Stimulated activated CD8-positive, alpha-beta memory T cell treated with anti-CD3 and anti-CD28 coated beads, Interleukin-4, amount 100 ng/mL, for 48 hours (primary cell): ENCODE measurements at regions not wholly inside any gene's neighbourhood (a gene's known extent, or its start where the extent isn't known, plus 50 kb on each side); places are given as distances from the start of the nearest gene placed in this dataset.

Experiments
- DNase-seq: peaks from one replicate; pipeline ENCODE4 v3.0.0-alpha.2; 2020

DNA sequence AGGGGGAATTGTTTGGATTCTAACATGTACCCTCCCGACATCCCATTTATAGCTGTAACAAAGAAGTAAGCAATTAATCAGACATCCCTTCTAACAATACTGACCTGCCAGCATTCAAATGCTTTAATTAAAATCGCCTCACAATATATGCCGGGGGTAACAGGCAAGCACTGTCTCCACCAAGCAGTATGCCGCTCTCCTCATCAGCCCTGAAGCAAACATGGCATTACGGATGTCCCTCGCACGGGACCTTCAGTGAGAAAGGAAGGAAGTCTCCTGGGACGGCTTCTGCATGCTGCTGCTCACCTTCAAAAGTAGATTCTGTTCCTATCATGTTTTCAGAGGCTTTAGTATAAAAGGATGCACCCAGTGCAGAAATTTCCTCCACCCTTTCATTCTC, 292.7 kb upstream of the POU3F3 start:
- no peak for DNase-seq

DNA sequence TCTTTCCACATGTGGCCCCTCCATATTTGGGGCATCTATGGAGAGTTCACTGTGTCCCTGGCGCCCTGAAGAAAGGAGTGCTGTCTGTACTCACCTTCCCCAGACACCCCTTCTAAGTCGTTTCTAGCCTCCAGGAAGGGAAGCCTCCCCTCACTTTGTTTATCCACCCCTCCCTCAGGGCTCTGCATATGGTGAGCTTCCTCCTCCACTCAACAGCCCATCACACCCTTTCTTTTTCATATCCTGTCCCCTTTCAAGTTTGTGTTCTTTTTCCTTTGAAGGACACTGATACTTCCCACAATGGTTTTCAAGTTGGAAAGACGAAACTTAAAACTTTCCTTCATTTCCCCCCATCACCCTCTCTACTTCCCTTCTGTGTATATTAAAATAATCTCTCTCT, 291.4 kb upstream of the POU3F3 start:
- DNase-seq: no peak

DNA sequence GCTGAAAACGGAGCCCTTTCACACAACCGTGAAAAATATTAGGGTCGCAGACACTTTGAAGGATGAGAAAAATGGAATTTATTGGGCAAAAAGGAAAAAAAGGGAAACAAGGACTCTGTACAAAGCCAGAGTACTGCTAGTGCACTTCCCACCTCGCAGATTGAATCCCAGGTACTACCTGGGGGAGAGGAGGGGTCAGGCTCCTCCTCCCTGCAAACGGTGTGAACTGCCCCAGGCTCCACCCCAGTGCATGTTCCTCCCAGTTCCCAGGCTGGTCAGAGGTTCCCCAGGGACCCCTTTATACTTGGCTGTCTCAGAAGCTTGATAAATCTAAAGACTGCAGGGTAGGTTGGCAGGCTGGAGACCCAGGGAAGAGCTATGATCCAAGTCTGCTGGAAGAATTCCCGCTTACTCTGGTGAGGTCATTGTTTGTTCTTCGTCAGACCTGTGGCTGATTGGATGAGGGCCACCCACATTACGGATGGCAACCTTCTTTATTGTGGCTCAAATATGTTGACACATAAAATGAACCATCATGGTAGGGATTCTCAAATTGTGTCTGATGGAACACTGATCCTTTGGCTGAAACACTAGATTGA, 290.4 kb upstream of the POU3F3 start:
- no peak for DNase-seq

DNA sequence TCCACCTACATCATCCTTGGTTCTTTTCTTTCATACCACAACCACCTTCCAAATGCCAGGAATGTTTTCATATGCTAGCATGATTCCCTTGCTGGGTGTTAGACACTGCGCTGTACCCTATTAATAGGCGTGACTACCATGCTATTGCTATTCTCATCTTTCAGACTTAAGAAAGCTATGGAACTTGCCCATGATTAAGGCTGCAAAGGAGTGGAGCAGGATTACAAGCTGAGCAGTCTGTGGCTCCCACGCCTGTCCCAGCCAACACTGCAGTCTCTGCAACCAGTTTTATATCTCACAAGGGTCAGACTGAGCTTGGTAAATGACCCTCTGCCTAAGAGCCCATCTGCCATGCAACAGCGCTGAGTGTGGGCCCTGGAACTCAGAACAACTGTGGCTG, 285.7 kb upstream of the POU3F3 start:
- no peak for DNase-seq

DNA sequence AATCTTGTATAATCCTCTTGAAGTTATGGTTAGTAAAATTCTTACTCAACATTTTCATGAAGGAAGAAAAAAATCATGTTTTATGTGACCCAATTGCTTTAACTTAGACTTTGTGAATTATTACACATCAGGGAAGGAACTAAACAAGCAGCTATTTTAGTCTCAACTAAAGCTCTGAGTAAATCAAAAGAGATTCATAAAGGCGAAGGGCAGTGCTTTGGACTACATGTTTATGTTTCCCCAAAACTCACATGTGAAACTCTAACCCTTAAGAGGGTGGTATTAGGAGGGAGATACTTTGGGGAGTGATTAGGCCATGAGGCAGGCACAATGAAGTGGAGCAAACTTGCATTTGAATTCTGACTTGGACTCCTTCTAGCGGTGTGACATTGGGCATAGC, 283.7 kb upstream of the POU3F3 start:
- no peak for DNase-seq

DNA sequence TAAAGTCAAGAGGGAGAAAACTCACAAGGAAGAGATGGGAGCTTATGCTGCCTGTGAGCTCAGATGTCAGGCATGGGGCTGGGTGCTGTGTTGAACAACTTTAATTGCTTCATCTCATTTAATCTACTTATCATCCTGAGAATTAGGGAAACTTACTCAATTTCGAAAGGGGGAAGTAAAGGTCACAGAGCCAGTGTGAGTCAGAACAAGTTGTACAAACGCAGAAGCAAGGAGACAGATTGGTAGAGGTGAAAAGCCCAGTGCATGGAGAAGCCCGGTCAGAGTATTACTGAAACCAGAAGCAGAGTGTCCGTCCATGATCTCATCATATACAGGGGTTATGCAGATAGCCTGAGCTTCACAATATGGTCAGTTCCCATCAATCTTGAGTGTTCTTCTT, 281.1 kb upstream of the POU3F3 start:
- no peak for DNase-seq

DNA sequence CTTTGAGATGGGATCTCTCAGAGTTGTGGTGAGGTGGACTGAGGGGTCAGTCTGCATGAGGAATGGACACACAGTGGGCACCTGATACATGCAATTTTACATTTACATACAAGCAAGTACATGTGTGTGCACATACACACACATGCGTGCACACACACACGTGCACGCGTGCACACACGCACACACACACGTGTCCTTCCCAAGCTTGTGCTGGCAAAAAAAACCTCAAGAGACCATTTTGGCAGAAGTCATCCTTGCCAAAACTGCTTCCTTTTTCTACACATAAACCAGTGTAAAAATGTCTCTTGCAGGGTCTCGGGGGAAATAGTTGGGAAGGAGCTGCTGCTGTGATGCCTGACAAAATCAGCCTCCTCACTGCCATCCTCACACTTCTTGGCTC, 279.5 kb upstream of the POU3F3 start:
- no peak for DNase-seq

DNA sequence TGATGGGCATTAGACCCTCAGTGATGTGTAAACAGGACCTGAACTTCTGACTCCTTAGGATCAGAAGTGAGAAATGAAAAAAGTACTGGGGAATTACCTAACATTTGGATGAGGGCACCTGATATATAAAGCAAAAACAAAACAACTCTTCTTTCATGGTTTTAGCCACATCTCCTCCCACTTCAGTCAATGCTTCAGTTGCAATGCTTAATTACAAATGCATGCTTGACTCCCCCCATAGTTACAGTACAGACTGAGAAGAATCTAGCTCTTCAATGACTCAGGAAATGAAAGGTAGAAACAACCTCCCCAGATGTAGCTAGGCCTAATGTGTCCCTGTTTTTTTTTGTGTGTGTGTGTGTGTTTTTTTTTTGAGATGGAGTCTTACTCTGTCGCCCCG, 276.8 kb upstream of the POU3F3 start:
- DNase-seq: no peak

DNA sequence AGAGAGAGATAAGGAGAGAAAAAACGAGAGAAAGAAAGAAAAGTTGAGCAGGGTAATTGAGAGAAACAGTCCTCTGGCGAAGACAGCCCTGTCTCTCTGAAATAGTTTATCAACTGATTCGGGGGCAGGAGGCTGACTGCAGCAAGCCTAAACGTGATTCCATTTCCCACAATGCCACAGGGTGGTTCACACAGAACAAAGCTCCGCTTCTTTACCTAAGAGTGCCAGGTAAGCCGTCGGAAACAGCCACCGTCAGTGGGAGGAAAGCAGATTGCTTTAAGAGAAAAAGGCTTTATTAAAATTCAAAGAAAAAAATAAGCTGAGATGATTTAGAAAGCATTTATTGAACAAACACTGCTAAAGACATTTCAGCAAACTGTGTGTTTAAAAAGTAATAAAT, 271.4 kb upstream of the POU3F3 start:
- no peak for DNase-seq

DNA sequence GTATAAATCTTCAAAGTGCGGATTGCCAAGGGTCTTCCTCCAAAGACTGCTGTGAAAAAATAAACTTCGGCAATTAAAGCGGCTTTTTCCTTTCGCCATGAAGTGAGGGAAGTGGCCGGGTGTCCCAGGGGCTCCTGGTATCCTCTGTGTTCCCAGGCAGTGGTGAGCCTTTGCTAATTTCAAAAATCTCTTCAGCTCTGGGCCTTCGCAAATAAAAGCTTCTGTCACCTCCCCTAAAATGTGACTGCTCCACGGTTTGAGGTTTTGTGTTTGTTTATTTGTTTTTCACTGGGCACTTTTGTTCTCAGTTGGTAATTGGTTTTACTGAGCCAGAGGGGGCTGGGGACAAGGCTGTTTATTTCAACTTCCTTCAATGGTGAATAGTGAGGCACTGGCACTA, 270.1 kb upstream of the POU3F3 start:
- no peak for DNase-seq

DNA sequence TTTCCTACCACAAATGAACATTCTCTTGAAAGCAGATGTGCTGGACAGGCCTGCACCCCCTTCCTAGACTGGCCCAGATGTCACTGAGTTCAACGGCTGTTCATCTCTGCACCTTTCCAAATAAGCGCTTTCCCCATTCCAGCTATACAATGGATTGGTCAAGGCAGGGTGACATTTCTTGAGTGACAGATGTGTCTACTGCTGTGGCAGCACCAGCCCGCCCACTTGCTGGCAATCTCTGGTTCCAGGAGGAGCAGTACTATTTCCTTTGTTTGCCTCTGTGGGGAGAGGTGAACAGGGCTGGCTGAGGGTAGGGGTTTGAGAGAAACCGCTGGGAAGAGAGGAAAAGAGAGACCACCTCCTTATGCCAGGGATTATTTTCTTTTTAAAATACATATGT, 269.5 kb upstream of the POU3F3 start:
- DNase-seq: no peak

DNA sequence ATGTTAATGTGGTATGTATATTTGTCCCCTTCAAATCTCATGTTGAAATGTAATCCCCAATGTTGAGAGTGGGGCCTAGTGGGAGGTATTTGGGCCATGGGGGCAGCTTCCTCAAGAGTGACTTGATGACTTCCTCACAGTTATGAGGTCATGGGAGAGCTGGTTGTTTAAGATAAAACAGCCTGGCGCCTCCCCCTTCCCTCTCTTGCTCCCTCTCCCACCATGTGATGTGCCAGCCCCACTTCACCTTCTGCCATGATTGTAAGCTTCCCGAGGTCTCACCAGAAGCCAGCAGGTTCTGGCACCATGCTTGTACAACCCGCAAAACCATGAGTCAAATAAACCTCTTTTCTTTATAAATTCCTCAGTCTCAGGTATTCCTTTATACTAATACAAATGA, 258.3 kb upstream of the POU3F3 start:
- DNase-seq: no peak

DNA sequence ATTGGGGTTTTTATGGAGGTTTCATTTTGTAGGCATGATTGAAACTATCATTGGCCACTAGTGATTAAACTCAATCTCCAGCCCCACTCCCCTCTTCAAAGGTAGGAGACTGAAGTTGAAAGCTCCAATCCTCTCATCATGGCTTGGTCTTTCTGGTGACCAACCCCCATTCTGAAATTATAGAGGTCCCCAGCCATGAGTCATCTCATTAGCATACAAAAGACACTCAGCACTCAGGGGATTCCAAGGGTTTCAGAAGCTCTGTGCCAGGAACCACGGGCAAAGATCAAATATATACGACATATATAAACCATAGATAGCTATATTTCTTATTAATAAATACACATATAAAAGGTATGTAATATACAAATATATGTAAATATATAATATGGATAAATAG, 256.0 kb upstream of the POU3F3 start:
- DNase-seq: no peak

DNA sequence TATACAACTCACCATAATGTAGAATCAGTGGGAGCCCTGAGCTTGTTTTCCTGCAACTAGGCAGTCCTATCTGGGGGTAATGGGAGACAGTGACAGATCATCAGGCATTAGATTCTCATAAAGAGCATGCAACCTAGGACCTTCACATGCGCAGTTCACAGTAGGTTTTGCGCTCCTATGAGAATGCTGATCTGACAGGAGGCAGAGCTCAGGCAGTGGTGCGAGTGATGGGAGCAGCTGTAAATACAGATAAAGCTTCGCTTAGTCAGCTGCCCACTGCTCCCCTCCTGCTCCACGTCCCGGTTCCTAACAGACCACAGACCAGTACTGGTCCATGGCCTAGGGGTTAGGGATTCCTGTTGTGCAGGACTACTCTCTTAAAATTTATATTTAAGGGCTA, 255.3 kb upstream of the POU3F3 start:
- DNase-seq: no peak

DNA sequence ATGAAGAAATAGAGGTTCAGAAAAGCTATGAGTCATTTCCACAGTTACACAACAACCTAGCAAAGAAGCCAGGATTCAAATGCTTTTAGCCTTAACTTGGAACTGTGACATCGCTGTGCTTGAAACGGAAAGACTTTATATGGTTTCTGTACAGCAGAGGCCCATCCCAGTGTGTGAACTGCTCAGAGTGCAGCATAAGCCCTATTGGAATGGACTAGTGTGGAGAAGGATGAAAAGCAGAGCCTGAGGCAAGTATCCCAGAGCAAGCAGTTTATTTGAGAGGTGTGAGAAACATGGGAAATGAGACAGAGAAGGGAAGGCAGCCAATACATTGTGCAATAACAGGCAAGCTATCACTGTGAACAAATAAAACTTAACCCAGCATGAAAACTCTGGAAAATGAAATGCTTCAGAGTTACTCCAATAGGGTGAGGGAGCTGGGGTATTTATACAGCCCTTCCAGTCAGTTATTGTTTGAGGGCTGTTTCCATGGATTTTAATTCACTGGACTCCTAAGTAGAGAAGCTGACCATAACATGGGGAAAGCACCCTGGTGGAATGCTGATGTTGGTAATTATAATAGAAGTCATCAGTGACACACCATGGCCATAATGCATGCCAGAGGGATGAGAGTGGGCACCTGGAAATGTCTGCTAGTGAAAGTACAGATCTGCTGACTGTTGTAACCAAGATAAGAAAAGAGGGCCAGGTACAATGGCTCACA, 254.0 kb upstream of the POU3F3 start:
- no peak for DNase-seq

DNA sequence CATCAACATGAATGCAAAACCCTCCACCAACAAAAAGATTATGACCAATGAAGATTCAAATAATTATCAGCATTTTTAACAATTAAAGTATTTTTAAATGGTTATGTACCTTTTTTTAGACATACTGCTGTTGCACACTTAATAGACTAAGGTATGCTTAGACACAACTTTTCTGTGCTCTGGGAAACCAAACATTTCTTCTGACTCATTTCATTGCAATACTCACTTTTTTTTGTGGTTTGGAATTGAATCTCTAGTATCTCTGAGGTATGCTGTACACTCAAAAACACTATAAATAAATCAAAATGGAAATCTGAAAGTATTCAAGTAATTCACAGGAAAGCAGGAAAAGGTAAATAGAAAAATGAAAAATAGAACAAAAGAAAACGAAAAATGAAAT, 247.9 kb upstream of the POU3F3 start:
- no peak for DNase-seq

DNA sequence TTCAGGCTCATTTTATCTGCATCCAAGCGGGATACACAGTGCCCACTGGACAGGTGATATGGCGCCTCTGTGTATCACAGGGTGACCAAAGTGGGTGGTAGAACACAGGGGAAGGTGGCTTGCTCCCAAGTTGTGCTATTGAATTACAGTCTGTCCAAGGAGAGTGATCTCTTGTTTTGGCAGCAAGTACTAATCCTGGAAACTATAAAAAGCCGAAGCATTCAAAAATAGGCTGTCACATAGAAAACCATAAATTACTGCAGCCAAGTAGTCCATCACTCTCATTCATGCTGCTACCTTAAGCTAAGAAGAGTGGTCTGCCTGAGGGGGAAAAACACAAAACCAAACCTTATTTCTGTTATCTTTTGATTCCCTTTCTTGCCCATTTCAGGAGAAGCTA, 237.1 kb upstream of the POU3F3 start:
- DNase-seq: no peak

DNA sequence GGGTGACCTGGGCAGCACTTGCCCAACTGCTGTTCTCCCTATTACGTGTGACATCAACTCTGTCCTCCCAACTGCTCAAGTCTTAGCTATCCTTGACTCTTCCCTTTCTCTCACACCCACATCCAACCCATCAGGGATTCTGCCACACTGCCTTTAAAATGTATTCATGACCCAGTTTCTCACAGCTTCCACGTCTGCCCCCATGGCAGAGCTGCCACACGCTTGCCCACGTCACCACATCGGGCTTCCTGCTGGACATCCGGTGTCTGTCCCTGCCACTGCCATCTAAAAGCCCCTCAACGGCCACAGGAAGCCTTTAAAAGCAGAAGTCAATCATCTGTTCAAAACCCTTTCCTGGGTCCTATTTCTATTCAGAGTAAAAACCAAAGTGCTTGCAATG, 233.1 kb upstream of the POU3F3 start:
- no peak for DNase-seq

DNA sequence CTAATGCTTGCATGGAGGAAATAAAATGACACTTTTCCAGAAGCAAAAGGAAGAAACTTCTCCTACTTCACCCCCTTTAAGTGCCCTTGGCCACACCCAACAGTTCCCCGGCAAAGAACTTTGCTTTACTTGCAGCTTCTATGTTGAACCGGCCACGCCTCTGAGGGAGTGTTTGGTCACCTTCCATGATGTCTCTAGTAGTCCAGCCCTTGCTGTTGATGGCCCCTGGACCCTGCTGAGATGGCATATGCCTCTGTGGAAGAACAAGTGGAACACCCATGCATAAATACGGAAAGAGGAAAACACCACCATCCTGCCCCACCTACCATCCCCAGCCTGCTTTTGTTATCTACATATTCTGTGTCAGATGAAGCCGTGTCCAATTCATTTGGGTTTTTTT, 218.3 kb upstream of the POU3F3 start:
- DNase-seq: no peak

DNA sequence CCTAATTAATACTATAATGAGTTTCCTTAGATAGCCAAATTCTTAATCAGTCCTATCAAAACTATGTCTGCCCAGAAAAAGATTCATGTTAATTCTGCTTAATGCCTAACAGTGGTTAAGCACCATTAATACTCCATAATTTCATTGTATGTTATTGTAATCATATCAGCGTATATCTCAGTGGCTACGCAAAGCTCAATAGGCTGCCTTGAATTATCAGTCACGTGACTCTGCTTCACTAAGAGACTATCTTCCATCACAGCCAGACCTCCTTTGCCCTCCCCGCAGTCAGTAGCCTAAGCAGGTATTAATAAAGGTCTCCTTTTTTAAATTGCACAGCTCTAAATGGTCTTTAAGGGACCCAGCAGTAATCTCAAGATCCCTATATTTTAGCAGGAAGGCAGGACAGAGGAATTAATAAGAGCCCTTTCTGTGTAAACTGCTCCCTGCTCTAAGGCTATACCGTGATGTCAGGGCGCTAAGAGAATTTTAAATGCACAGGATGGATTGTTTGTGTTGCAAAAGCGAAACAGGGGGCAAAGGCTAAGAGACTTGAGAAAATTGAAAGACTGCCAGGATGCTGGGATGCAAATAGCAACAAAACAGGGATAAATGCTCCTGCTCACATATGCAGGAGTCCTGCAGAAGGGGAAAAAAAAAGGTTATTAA, 215.6 kb upstream of the POU3F3 start:
- no peak for DNase-seq

DNA sequence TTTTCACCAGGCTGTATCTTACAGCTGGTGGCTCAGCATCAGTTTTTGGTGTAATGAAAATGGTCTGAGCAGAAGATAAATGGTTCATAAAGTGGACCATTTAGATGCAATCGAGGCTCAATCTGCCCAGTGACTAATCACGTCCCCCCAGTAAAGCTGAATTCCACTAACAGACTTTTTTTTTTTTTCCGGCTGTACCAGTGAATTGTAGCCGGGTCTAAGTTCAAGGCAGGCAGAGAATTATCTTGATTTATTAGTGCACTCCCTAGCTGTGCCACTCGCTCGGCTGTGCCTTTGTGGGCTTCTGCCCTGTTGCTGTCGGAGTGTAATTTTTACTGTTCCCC, 215.1 kb upstream of the POU3F3 start:
- DNase-seq: no peak

DNA sequence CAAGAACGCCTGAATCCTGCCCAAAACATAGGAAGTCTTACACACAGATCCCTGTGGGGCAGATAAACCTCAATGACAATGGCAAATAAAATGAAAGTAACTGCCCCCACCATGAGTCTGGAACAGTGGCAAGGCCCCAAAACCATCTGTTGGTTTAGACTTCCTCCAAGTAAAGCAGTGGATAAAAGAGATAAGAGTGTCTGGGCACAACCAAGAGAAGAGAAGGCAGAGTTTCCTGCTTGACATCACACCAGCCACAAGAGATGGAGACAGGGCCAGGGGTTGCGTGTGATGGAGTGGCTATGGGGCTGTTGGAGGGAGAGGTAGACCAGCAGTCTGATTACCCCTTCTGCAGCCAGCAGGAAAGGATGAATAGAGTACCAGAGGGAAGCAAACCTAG, 212.1 kb upstream of the POU3F3 start:
- DNase-seq: no peak

DNA sequence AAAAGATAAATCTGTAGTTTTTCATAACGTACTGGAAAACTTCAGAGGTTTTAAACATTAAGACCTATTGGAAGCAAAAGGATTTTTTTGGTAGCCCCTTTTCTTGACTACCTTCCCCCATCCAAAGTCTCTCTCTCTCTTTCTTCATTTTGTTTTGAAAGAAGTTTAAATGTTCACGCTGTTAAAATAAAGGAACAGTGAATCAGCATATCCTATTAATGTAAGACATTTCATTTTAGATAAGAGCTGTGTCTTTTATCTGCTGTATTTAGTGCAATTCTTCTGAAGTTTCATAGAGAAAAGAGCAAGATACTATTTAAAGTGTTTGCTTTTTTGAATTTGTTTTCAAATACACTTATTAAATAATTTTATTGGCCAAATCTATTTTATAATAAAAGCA, 205.5 kb upstream of the POU3F3 start:
- no peak for DNase-seq

DNA sequence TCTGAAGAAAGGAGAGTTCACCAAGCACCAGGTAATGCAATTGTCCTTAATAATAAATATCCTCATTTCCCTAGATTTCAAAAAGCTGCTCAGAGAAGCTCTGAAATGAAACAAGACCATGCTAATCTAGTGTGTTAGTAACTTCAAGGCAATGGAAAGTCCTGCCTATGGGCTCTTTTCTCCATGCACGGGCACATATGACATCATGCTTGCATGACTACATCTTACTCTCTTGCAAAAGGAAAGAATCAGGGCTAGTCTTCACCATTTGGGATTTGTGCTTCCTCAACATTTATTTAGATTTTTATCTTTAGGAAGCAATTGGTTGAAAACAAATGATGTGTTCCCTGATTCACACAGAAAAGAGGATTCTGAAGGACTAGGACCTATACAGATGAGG, 204.0 kb upstream of the POU3F3 start:
- no peak for DNase-seq
